Adrenal gland (tissue), 5 donors: ENCODE measurements at regions not wholly inside any gene's neighbourhood (a gene's known extent, or its start where the extent isn't known, plus 50 kb on each side); places are given as distances from the start of the nearest gene placed in this dataset.

Experiments used
- POLR2A ChIP-seq, 2 donors: fragments of 450-650 bp; IDR thresholded peaks; one replicate each; pipeline ENCODE4 v1.6.1; 2017; ENCODE audit warnings: antibody characterized with exemption in 2 of 2, mild to moderate bottlenecking in 2 of 2, moderate library complexity in 1 of 2
- TF ChIP-seq, protein P1 (sequence below), 6 experiments: fragments of 450-650 bp in 4 of 6; fragments of 200-600 bp in 2 of 6; sonication (generic) in 1 of 6; IDR thresholded peaks; 1 replicate in 5 of 6; 2 replicates in 1 of 6; pipeline versions ENCODE4 v1.5.1 to v1.8.0; 2016 to 2021; ENCODE audit warnings: antibody characterized with exemption in 6 of 6, mild to moderate bottlenecking in 2 of 6, moderate library complexity in 1 of 6
- donor health status: DM: no; HTN: no; CAD: no.

DNA sequence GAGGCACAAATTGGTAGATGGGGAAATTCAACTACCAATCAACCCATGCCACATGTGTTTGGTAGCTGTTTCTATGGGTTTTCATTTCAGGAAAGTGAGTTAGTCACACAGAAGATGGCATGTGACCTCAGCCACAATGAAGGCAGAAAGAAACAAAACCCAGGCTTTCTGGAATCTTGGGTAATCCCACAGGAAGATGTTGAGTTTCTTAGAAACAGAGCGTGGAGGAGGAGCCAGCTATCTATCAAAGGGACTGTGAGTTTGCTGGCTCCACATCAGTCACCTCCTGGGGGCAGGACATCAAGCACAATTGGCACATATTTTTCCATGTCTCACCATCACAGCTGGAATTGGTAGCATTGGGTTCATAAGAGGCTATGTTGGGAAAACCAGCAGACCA lies 188.9 kb upstream of the PLXNA2 start:
- TF ChIP-seq, protein P1, sequence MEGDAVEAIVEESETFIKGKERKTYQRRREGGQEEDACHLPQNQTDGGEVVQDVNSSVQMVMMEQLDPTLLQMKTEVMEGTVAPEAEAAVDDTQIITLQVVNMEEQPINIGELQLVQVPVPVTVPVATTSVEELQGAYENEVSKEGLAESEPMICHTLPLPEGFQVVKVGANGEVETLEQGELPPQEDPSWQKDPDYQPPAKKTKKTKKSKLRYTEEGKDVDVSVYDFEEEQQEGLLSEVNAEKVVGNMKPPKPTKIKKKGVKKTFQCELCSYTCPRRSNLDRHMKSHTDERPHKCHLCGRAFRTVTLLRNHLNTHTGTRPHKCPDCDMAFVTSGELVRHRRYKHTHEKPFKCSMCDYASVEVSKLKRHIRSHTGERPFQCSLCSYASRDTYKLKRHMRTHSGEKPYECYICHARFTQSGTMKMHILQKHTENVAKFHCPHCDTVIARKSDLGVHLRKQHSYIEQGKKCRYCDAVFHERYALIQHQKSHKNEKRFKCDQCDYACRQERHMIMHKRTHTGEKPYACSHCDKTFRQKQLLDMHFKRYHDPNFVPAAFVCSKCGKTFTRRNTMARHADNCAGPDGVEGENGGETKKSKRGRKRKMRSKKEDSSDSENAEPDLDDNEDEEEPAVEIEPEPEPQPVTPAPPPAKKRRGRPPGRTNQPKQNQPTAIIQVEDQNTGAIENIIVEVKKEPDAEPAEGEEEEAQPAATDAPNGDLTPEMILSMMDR (IDR thresholded peaks at IDR 0.05) = no peak
- no peak for TF ChIP-seq POLR2A (IDR thresholded peaks at IDR 0.05)
